GM11168 (cell line): ENCODE measurements at regions not wholly inside any gene's neighbourhood (a gene's known extent, or its start where the extent isn't known, plus 50 kb on each side); places are given as distances from the start of the nearest gene placed in this dataset.
"Not testable (repeated sequence)": the region's sequence is repeated elsewhere in the genome, so short reads cannot be mapped to it uniquely, and the experiment has no call there.

ENCODE experiments used
- in situ Hi-C: fragments of 300-500 bp; cut with MboI; formaldehyde crosslinking; loops from one replicate; pipeline ENCODE4 v1.12.0; 2022; ENCODE audit warnings: low sequenced_read_pairs; ENCODE audit not compliant: unreplicated experiment

- in situ Hi-C loops: not testable (repeated sequence)
Observed at GRCh38 chr5:124836314-124836713, 89.9 kb upstream of the ZNF608 start.

- in situ Hi-C loops: no loop called here
Observed at GRCh38 chr5:124839371-124839998, 93.0 kb upstream of the ZNF608 start.

- in situ Hi-C loops: no loop called here
Observed at GRCh38 chr5:124841829-124842712, 95.6 kb upstream of the ZNF608 start.

- in situ Hi-C loops: no loop called here
Observed at GRCh38 chr5:124842725-124843595, 96.5 kb upstream of the ZNF608 start.

GRCh38 chr5:124843596-124843899 is 97.1 kb upstream of the ZNF608 start:
- in situ Hi-C loops: no loop called here

- in situ Hi-C loops: no loop called here
Observed at GRCh38 chr5:124844371-124844920, 98.0 kb upstream of the ZNF608 start.

- in situ Hi-C loops: no loop called here
Observed at GRCh38 chr5:124847907-124848306, 101.5 kb upstream of the ZNF608 start.

- in situ Hi-C loops: no loop called here
Observed at GRCh38 chr5:124849774-124850173, 103.3 kb upstream of the ZNF608 start.

- in situ Hi-C loops: no loop called here
Observed at GRCh38 chr5:124856726-124857125, 110.3 kb upstream of the ZNF608 start.

- in situ Hi-C loops: no loop called here
Observed at GRCh38 chr5:124858612-124859011, 112.2 kb upstream of the ZNF608 start.

- in situ Hi-C loops: no loop called here
Observed at GRCh38 chr5:124859027-124859426, 112.6 kb upstream of the ZNF608 start.

- in situ Hi-C loops: no loop called here
Observed at GRCh38 chr5:124859556-124860290, 113.3 kb upstream of the ZNF608 start.

- in situ Hi-C loops: no loop called here
Observed at GRCh38 chr5:124860291-124860655, 113.8 kb upstream of the ZNF608 start.

- in situ Hi-C loops: no loop called here
Observed at GRCh38 chr5:124865066-124865465, 118.6 kb upstream of the ZNF608 start.

- in situ Hi-C loops: no loop called here
Observed at GRCh38 chr5:124865603-124866354, 119.3 kb upstream of the ZNF608 start.

- in situ Hi-C loops: no loop called here
Observed at GRCh38 chr5:124866355-124867136, 120.1 kb upstream of the ZNF608 start.

- in situ Hi-C loops: no loop called here
Observed at GRCh38 chr5:124867137-124867704, 120.8 kb upstream of the ZNF608 start.

- in situ Hi-C loops: no loop called here
Observed at GRCh38 chr5:124868676-124869075, 122.2 kb upstream of the ZNF608 start.
